ENCODE measurements at regions not wholly inside any gene's neighbourhood (a gene's known extent, or its start where the extent isn't known, plus 50 kb on each side); places are given as distances from the start of the nearest gene placed in this dataset.

DNA sequence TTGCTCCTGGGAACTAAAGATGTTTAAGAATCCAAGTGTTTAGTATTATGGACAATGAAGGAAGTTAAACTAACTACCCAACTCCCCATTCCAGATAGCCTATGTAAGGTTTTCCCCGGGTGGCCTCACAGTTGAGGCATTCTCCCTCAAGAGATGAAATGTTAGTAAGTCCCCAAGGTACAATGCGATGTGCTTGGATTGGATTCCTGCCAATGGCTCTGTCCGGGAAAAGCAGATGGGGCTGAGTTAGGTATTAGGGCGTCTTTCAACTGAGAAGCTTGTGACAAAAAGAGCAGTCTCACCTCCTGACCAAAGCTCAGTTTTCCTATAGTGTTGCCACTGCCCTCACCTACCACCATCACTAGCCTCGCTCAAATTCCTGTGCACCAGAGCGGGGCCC, 64.8 kb upstream of the E2F7 start:
- DNase-seq (no peak), ATAC-seq (no peak)
- intact Hi-C loops (cut with DNase I, micrococcal nuclease) = no loop called here

DNA sequence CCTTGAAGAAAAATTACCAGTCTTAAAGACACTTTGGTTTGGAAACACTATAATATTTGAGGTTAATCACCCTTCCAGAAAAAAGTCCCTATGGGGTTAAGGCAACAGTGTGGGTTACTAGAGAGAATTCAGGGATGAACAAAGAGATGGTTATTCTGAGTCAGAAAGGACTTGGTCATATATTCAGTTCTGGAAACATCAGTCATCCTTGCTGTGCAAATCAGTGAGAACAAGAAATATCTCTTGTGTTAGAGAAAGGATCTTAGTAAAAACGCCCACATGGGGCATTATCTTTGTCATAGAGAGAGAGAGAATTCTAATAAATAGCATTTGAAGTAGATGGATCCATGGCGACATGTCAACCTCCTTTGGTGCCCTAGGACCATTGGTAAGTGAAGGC, 59.4 kb upstream of the E2F7 start:
- no peak for DNase-seq
- intact Hi-C loops (cut with DNase I, micrococcal nuclease) = no loop called here

GRCh38 chr12:77122661-77123060, 57.3 kb upstream of the E2F7 start:
- intact Hi-C loops (cut with DNase I, micrococcal nuclease) = no loop called here
- DNase-seq = no peak
- no peak for ATAC-seq

More for the DNA sequence above, 59.4 kb upstream of the E2F7 start:
- no peak for ATAC-seq

DNA sequence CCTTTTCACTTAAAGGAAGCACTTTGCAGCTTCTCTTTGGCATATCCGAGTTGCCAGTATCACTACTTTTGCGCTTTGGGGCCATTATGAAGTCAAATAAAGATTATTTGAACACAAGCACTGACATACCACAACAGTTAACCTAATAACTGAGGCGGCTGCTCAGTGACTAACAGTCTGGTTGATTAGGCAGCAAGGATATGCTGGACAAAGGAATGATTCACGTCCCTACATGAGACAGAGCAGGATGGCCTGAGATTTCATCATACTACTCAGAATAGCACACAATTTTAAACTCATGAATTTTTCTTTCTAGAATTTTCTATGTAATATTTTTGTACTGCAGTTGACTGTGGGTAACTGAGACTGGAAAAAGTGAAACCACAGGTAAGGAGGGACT, 56.9 kb upstream of the E2F7 start:
- intact Hi-C loops (cut with DNase I, micrococcal nuclease) = no loop called here
- no peak for ATAC-seq
- DNase-seq = no peak

- intact Hi-C loops (cut with DNase I, micrococcal nuclease) = no loop called here
- no peak for DNase-seq
- no peak for ATAC-seq
Observed at GRCh38 chr12:77120156-77121085, 55.1 kb upstream of the E2F7 start.

- intact Hi-C loops (cut with DNase I, micrococcal nuclease) = no loop called here
- DNase-seq (no peak), ATAC-seq (no peak)
Observed at GRCh38 chr12:77118696-77119095, 53.3 kb upstream of the E2F7 start.

- ATAC-seq (no peak), DNase-seq (no peak)
- intact Hi-C loops (cut with DNase I, micrococcal nuclease) = no loop called here
Observed at GRCh38 chr12:77116277-77116676, 50.9 kb upstream of the E2F7 start.

DNA sequence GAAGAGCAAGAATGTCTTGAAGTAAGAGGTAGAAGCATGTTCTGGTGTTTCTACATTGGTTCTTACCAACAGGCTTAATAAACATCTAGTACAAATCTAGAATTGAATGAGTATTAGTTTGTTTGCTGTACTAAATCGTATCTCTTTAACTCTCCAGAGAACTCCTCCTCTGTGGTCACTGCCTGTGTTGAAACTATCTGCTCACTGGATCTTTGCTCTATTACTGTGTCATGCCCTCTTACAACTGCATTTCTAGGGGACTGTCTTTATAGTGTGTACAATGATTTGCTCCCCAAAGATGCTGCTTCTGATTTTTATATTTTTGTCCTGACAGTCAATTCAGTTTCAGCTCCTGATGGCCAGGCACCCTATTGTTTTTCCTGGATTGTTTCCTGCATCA, 50.1 kb upstream of the E2F7 start:
- no peak for ATAC-seq
- intact Hi-C loops (cut with DNase I, micrococcal nuclease) = no loop called here
- no peak for DNase-seq
